Liver (tissue), 8 donors: ENCODE measurements at regions not wholly inside any gene's neighbourhood (a gene's known extent, or its start where the extent isn't known, plus 50 kb on each side); places are given as distances from the start of the nearest gene placed in this dataset.

ENCODE experiments used
- DNase-seq: peaks from one replicate; pipeline ENCODE4 v3.0.0-alpha.2; 2017; ENCODE audit warnings: low spot score
- H3K27ac ChIP-seq, 2 donors: one replicate each; pipeline ENCODE4 v1.7.0; 2013; ENCODE audit warnings: inconsistent platforms in 2 of 2, low read length in 2 of 2, control low read depth in 1 of 2, low read depth in 1 of 2, mild to moderate bottlenecking in 1 of 2
- H3K27me3 ChIP-seq, 4 donors: one replicate each; pipeline versions ENCODE4 v1.6.1 to v1.7.0; 2013; ENCODE audit warnings: low read length in 3 of 4, inconsistent platforms in 1 of 4, mild to moderate bottlenecking in 1 of 4, moderate library complexity in 1 of 4; ENCODE audit not compliant: control insufficient read depth in 4 of 4, insufficient read depth in 4 of 4
- H3K36me3 ChIP-seq, 4 donors: one replicate each; pipeline versions ENCODE4 v1.6.1 to v1.7.0; 2013; ENCODE audit warnings: low read length in 3 of 4, mild to moderate bottlenecking in 3 of 4, low read depth in 1 of 4, moderate library complexity in 1 of 4; ENCODE audit not compliant: control insufficient read depth in 4 of 4, insufficient read depth in 3 of 4
- H3K4me1 ChIP-seq, 4 donors: one replicate each; pipeline versions ENCODE4 v1.6.1 to v1.7.0; 2013; ENCODE audit warnings: low read length in 3 of 4, mild to moderate bottlenecking in 3 of 4, moderate library complexity in 1 of 4; ENCODE audit not compliant: control insufficient read depth in 4 of 4, insufficient read depth in 4 of 4
- H3K4me3 ChIP-seq, 3 donors: one replicate each; pipeline versions ENCODE4 v1.6.1 to v1.7.0; 2013; ENCODE audit warnings: low read length in 3 of 3, control low read depth in 1 of 3, low read depth in 1 of 3, mild to moderate bottlenecking in 1 of 3
- H3K9ac ChIP-seq, 2 donors: one replicate each; pipeline ENCODE4 v1.7.0; 2013; ENCODE audit warnings: low read length in 2 of 2, mild to moderate bottlenecking in 2 of 2, moderate library complexity in 2 of 2, control low read depth in 1 of 2, low read depth in 1 of 2
- H3K9me3 ChIP-seq, 4 donors: one replicate each; pipeline versions ENCODE4 v1.6.1 to v1.7.0; 2013; ENCODE audit warnings: low read length in 3 of 4; ENCODE audit not compliant: control insufficient read depth in 4 of 4
- ATF3 ChIP-seq: IDR thresholded peaks from 2 replicates; pipeline ENCODE4 v1.6.1; 2016; ENCODE audit warnings: antibody characterized with exemption
- EGR1 ChIP-seq, 2 donors: IDR thresholded peaks; 2 replicates each; pipeline ENCODE4 v1.6.1; 2016 to 2018; ENCODE audit warnings: antibody characterized with exemption in 2 of 2, low read depth in 2 of 2
- FOXA2 ChIP-seq: IDR thresholded peaks from 2 replicates; pipeline ENCODE4 v1.6.1; 2016; ENCODE audit warnings: antibody characterized with exemption
- HNF4A ChIP-seq, 2 donors: conservative IDR thresholded peaks; 2 replicates each; pipeline ENCODE4 v1.6.1; 2016; ENCODE audit warnings: antibody characterized with exemption in 2 of 2, mild to moderate bottlenecking in 2 of 2
- HNF4G ChIP-seq: IDR thresholded peaks from 2 replicates; pipeline ENCODE4 v1.6.1; 2016; ENCODE audit warnings: antibody characterized with exemption
- NR2F2 ChIP-seq: IDR thresholded peaks from 2 replicates; pipeline ENCODE4 v1.6.1; 2016; ENCODE audit warnings: antibody characterized with exemption
- REST ChIP-seq: IDR thresholded peaks from 2 replicates; pipeline ENCODE4 v1.6.1; 2016; ENCODE audit warnings: antibody characterized with exemption, mild to moderate bottlenecking
- RXRA ChIP-seq, 2 donors: IDR thresholded peaks; 2 replicates each; pipeline ENCODE4 v1.6.1; 2017 to 2018; ENCODE audit warnings: antibody characterized with exemption in 2 of 2, mild to moderate bottlenecking in 1 of 2
- SP1 ChIP-seq: IDR thresholded peaks from 2 replicates; pipeline ENCODE4 v1.6.1; 2018; ENCODE audit warnings: antibody characterized with exemption, mild to moderate bottlenecking
- TAF1 ChIP-seq: conservative IDR thresholded peaks from 2 replicates; pipeline ENCODE4 v1.6.1; 2016; ENCODE audit warnings: antibody characterized with exemption, mild to moderate bottlenecking
- YY1 ChIP-seq: IDR thresholded peaks from 2 replicates; pipeline ENCODE4 v1.6.1; 2016; ENCODE audit warnings: antibody characterized with exemption, mild to moderate bottlenecking
- ZBTB33 ChIP-seq: IDR thresholded peaks from 2 replicates; pipeline ENCODE4 v1.6.1; 2016; ENCODE audit warnings: antibody characterized with exemption
- WGBS: extraction: QIAGEN DNeasy Blood & Tissue Kit; methylation state at CpG from one replicate; pipeline ENCODE4 v1.1.7; 2013; 5-methylcytosine and 5-hydroxymethylcytosine counted together
- TF ChIP-seq, protein P1 (sequence below): fragments of 150-350 bp; IDR thresholded peaks from 2 replicates; pipeline ENCODE4 v1.5.1; 2017; ENCODE audit warnings: improper control_type of control experiment, low read depth, low read length; ENCODE audit not compliant: missing input control
- TF ChIP-seq, protein P2 (sequence below): IDR thresholded peaks from 2 replicates; pipeline ENCODE4 v1.6.1; 2016; ENCODE audit warnings: antibody characterized with exemption
- donor health status: healthy.
- donor health status: healthy.
- donor health status: healthy.
- donor health status: healthy.
- donor health status: healthy.

GRCh38 chr15:97129674-97130073, 799.2 kb downstream of the NR2F2 start:
- H3K9me3 ChIP-seq: peaks cover 0 to 3% (median 0%) of the 10 kb centered on the region in 4 donors
- H3K4me1 ChIP-seq: no peaks in the 10 kb centered on the region
- H3K27me3 ChIP-seq: no peaks in the 10 kb centered on the region
- DNase-seq: no peak
- H3K36me3 ChIP-seq: no peaks in the 10 kb centered on the region
- H3K4me3 ChIP-seq: no peak overlapping the region
- H3K9ac ChIP-seq: no peak overlapping the region
- 60% methylated on average over 4 of the region's 4 CpGs for WGBS
- H3K27ac ChIP-seq: no peak overlapping the region
- TF ChIP-seq TAF1 (no peak), RXRA (IDR thresholded peaks at IDR 0.05) (no peak), REST (no peak), HNF4G (no peak), SP1 (no peak), HNF4A (conservative IDR thresholded peaks at IDR 0.05) (no peak), EGR1 (IDR thresholded peaks at IDR 0.05; ENCODE audit: low read depth in 2 of 2) (no peak), YY1 (no peak), NR2F2 (no peak), ATF3 (no peak), FOXA2 (no peak), ZBTB33 (no peak)
- TF ChIP-seq, protein P1, sequence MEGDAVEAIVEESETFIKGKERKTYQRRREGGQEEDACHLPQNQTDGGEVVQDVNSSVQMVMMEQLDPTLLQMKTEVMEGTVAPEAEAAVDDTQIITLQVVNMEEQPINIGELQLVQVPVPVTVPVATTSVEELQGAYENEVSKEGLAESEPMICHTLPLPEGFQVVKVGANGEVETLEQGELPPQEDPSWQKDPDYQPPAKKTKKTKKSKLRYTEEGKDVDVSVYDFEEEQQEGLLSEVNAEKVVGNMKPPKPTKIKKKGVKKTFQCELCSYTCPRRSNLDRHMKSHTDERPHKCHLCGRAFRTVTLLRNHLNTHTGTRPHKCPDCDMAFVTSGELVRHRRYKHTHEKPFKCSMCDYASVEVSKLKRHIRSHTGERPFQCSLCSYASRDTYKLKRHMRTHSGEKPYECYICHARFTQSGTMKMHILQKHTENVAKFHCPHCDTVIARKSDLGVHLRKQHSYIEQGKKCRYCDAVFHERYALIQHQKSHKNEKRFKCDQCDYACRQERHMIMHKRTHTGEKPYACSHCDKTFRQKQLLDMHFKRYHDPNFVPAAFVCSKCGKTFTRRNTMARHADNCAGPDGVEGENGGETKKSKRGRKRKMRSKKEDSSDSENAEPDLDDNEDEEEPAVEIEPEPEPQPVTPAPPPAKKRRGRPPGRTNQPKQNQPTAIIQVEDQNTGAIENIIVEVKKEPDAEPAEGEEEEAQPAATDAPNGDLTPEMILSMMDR: no peak
- TF ChIP-seq, protein P2, sequence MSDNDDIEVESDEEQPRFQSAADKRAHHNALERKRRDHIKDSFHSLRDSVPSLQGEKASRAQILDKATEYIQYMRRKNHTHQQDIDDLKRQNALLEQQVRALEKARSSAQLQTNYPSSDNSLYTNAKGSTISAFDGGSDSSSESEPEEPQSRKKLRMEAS: no peak

DNA sequence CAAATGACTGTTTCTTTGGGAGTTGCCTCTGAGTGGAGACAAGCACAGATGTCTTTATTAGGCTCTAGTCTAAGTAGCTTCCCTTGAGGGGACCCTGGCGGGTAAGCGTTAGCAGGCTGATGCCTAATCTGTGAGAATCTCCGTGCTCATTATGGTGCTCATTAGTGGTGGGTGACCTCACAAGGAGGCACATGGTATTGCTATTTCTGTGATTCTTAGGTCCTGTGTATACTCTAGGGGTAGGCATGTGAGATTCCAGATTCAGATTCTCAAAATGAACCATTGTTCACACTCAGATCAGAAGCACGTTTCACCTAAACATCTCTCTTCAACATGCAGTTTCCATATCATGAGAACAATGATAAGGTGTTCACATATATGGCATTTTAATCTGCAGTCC, 809.7 kb downstream of the NR2F2 start:
- Histone ChIP-seq H3K4me3 (no peak overlapping the region), H3K4me1 (no peaks in the 10 kb centered on the region), H3K27ac (no peak overlapping the region), H3K27me3 (peaks cover 0 to 6% (median 1%) of the 10 kb centered on the region in 4 donors), H3K36me3 (no peaks in the 10 kb centered on the region), H3K9ac (no peak overlapping the region), H3K9me3 (no peaks in the 10 kb centered on the region)
- 62% methylated on average over 4 of the region's 4 CpGs for WGBS
- TF ChIP-seq EGR1 (IDR thresholded peaks at IDR 0.05; ENCODE audit: low read depth in 2 of 2) (no peak), RXRA (IDR thresholded peaks at IDR 0.05) (no peak), HNF4G (no peak)
- no peak for DNase-seq
